SK-N-SH (cell line): ENCODE measurements at regions not wholly inside any gene's neighbourhood (a gene's known extent, or its start where the extent isn't known, plus 50 kb on each side); places are given as distances from the start of the nearest gene placed in this dataset.

Experiments
- CTCF ChIA-PET: fragments of 300-600, 350-600 bp; formaldehyde crosslinking; extraction: SDS; loops from one replicate; lab custom pipeline; 2021; lab: Yijun Ruan, JAX
- POLR2A ChIA-PET: fragments of 350-600 bp; sonication (Branson Sonifier 250); formaldehyde crosslinking; extraction: SDS; loops from one replicate; lab custom pipeline; 2020; ENCODE audit warnings: antibody characterized with exemption, inconsistent platforms; lab: Yijun Ruan, JAX
- DNase-seq: peaks from one replicate; pipeline ENCODE4 v3.0.0; 2012
- H2AFZ ChIP-seq: fragments of 200-600 bp; sonication (generic); 2 replicates; pipeline ENCODE4 v1.8.1; 2016; ENCODE audit warnings: antibody characterized with exemption, mild to moderate bottlenecking, low read depth
- H3F3A ChIP-seq: fragments of 200-600 bp; sonication (generic); replicated peaks from 2 replicates; pipeline ENCODE3; 2016; ENCODE audit warnings: antibody characterized with exemption, mild to moderate bottlenecking; ENCODE audit not compliant: insufficient read depth
- H3K27ac ChIP-seq, 2 experiments: fragments of 200-500 bp in 1 of 2; fragments of 200-600 bp in 1 of 2; sonication (Bioruptor generic) in 1 of 2; sonication (generic), shearing (Covaris generic) in 1 of 2; 2 replicates each; pipeline versions ENCODE4 v1.5.1 to v1.6.1; 2014 to 2016; ENCODE audit warnings: low read depth in 2 of 2, inconsistent platforms in 1 of 2, low read length in 1 of 2, mild to moderate bottlenecking in 1 of 2, mixed read lengths in 1 of 2
- H3K27me3 ChIP-seq: fragments of 200-600 bp; sonication (generic), shearing (Covaris generic); 2 replicates; pipeline ENCODE4 v1.6.1; 2016; ENCODE audit warnings: mixed run types; ENCODE audit not compliant: insufficient read depth
- H3K36me3 ChIP-seq, 2 experiments: fragments of 200-500 bp in 1 of 2; fragments of 200-600 bp in 1 of 2; sonication (Bioruptor generic) in 1 of 2; sonication (generic) in 1 of 2; replicated peaks in 1 of 2; 2 replicates each; pipeline versions ENCODE3 to v1.5.1; 2014 to 2016; ENCODE audit warnings: low read length in 1 of 2, mild to moderate bottlenecking in 1 of 2; ENCODE audit not compliant: insufficient read depth in 2 of 2, control insufficient read depth in 1 of 2
- H3K4me1 ChIP-seq, 2 experiments: fragments of 200-500 bp in 1 of 2; fragments of 200-600 bp in 1 of 2; sonication (Bioruptor generic) in 1 of 2; sonication (generic), shearing (Covaris generic) in 1 of 2; 2 replicates each; pipeline versions ENCODE4 v1.5.1 to v1.6.1; 2014 to 2016; ENCODE audit warnings: low read depth in 1 of 2, low read length in 1 of 2, mixed run types in 1 of 2; ENCODE audit not compliant: insufficient read depth in 2 of 2, control insufficient read depth in 1 of 2
- H3K4me2 ChIP-seq: fragments of 200-600 bp; sonication (generic), shearing (Covaris generic); 2 replicates; pipeline ENCODE4 v1.6.1; 2017; ENCODE audit warnings: mixed run types
- H3K4me3 ChIP-seq, 2 experiments: fragments of 200-500 bp in 1 of 2; fragments of 200-600 bp in 1 of 2; sonication (Bioruptor generic) in 1 of 2; sonication (generic), shearing (Covaris generic) in 1 of 2; 2 replicates each; pipeline versions ENCODE4 v1.5.1 to v1.8.1; 2014 to 2016; ENCODE audit warnings: low read depth in 2 of 2, inconsistent platforms in 1 of 2, low read length in 1 of 2, mild to moderate bottlenecking in 1 of 2, mixed read lengths in 1 of 2, moderate library complexity in 1 of 2
- H3K79me2 ChIP-seq: fragments of 200-600 bp; sonication (generic); 2 replicates; pipeline ENCODE4 v1.8.1; 2017; ENCODE audit warnings: mild to moderate bottlenecking; ENCODE audit not compliant: insufficient read depth
- H3K9ac ChIP-seq: fragments of 200-600 bp; sonication (generic); 2 replicates; pipeline ENCODE4 v1.6.1; 2017; ENCODE audit warnings: mixed run types
- H3K9me2 ChIP-seq: fragments of 200-600 bp; sonication (generic); 2 replicates; pipeline ENCODE4 v1.6.1; 2017; ENCODE audit warnings: mixed run types
- H3K9me3 ChIP-seq: fragments of 200-600 bp; sonication (generic); 2 replicates; pipeline ENCODE4 v1.6.1; 2017; ENCODE audit warnings: mixed run types, mild to moderate bottlenecking, moderate library complexity
- H4K20me1 ChIP-seq: fragments of 200-600 bp; sonication (generic); 2 replicates; pipeline ENCODE4 v1.6.1; 2017; ENCODE audit warnings: mild to moderate bottlenecking, mixed run types; ENCODE audit not compliant: insufficient read depth
- CHD2 ChIP-seq: fragments of 150-350 bp; IDR thresholded peaks from 2 replicates; pipeline ENCODE4 v1.6.1; 2018; ENCODE audit warnings: low read length; ENCODE audit not compliant: partially characterized antibody
- ELF1 ChIP-seq: IDR thresholded peaks from 2 replicates; pipeline ENCODE4 v1.4.0; 2012
- EZH2phosphoT487 ChIP-seq: fragments of 200-600 bp; sonication (generic); IDR thresholded peaks from 2 replicates; pipeline ENCODE4 v1.6.1; 2017; ENCODE audit warnings: low read depth, mixed run types, mild to moderate bottlenecking, antibody characterized with exemption, moderate library complexity, borderline replicate concordance
- FOSL2 ChIP-seq: IDR thresholded peaks from 2 replicates; pipeline ENCODE4 v1.4.0; 2012; ENCODE audit warnings: low read depth, mild to moderate bottlenecking, moderate library complexity, borderline replicate concordance
- FOXJ3 ChIP-seq: sonication (generic); formaldehyde crosslinking; IDR thresholded peaks from 2 replicates; pipeline ENCODE4 v1.5.1; 2020; ENCODE audit warnings: mild to moderate bottlenecking, missing genetic modification reagents
- FOXM1 ChIP-seq: IDR thresholded peaks from 2 replicates; pipeline ENCODE4 v1.4.0; 2012; ENCODE audit warnings: low read depth, mild to moderate bottlenecking
- MEF2A ChIP-seq: IDR thresholded peaks from 2 replicates; pipeline ENCODE4 v1.4.0; 2012; ENCODE audit warnings: low read depth, borderline replicate concordance
- MXI1 ChIP-seq: IDR thresholded peaks from 2 replicates; pipeline ENCODE4 v1.6.1; 2012; ENCODE audit warnings: mild to moderate bottlenecking, low read depth, low read length, improper control_type of control experiment
- YY1 ChIP-seq: IDR thresholded peaks from 2 replicates; pipeline ENCODE4 v1.4.0; 2012; ENCODE audit warnings: low read depth, mild to moderate bottlenecking
- WGBS: methylation state at CpG from one replicate; pipeline ENCODE4 v1.1.6; 2017; ENCODE audit warnings: low lambda C conversion rate; 5-methylcytosine and 5-hydroxymethylcytosine counted together
- TF ChIP-seq, protein P1 (sequence below): fragments of 200-600 bp; sonication (generic); IDR thresholded peaks from 2 replicates; pipeline ENCODE4 v1.6.1; 2017; ENCODE audit warnings: antibody characterized with exemption, mild to moderate bottlenecking, moderate library complexity
- TF ChIP-seq, protein P2 (sequence below): IDR thresholded peaks from 2 replicates; pipeline ENCODE4 v1.4.0; 2012; ENCODE audit warnings: low read depth, borderline replicate concordance
- TF ChIP-seq, protein P3 (sequence below): IDR thresholded peaks from 2 replicates; pipeline ENCODE4 v1.4.0; 2012; ENCODE audit warnings: low read depth, borderline replicate concordance
- TF ChIP-seq, protein P4 (sequence below): fragments of 150-350 bp; IDR thresholded peaks from 2 replicates; pipeline ENCODE4 v1.6.1; 2016; ENCODE audit warnings: mild to moderate bottlenecking, low read depth, low read length
- TF ChIP-seq, protein P5 (sequence below): IDR thresholded peaks from 2 replicates; pipeline ENCODE4; 2012

DNA sequence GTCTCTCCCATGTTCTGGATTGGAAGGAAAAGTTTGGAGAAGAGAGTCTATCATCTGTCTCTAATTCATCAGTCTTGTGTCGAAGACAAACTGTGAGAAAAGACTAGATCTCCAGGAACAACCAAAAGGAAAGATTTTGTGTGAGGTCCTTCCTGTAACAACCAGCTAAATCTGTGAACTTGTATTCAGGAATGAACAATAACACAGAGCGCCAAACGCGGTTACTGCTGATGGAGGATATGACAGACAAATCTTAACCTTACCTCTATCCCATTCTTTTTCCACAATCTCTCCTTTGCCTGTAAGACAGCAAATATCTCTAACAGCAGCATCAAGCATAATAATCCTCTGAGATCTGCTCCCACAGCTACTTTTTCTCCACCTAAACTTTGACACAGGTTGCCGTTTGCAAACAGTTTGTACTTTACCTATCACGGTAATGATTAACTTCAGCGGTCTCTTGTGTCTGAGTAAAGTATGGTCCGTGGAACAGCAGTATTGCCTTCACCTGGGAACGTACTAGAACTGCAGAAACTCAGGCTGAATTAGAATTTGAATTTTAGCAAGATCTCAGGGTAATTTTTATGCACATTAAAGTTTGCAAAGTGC lies 387.6 kb downstream of the ELAVL2 start:
- no peak overlapping the region for H3K9ac ChIP-seq
- ChIA-PET POLR2A (no interaction called here), CTCF (no interaction called here)
- no peaks in the 10 kb centered on the region for H3K9me2 ChIP-seq
- H3K36me3 ChIP-seq = no peaks in the 10 kb centered on the region
- no peak overlapping the region for H3K4me2 ChIP-seq
- no peaks in the 10 kb centered on the region for H3K4me1 ChIP-seq
- H3K9me3 ChIP-seq = no peaks in the 10 kb centered on the region
- no peaks in the 10 kb centered on the region for H3F3A ChIP-seq
- no peaks in the 10 kb centered on the region for H3K79me2 ChIP-seq
- no peak overlapping the region for H2AFZ ChIP-seq
- H4K20me1 ChIP-seq = no peaks in the 10 kb centered on the region
- no peak for DNase-seq
- no peaks in the 10 kb centered on the region for H3K27me3 ChIP-seq
- no peak overlapping the region for H3K4me3 ChIP-seq
- H3K27ac ChIP-seq = no peak overlapping the region
- WGBS = 19% methylated on average over 9 of the region's 9 CpGs
- TF ChIP-seq ELF1 (no peak), CHD2 (no peak), YY1 (no peak), EZH2phosphoT487 (no peak), FOXM1 (no peak), FOSL2 (no peak), MEF2A (no peak), MXI1 (no peak), FOXJ3 (CRISPR knock-in tag) (no peak)
- TF ChIP-seq, protein P1, sequence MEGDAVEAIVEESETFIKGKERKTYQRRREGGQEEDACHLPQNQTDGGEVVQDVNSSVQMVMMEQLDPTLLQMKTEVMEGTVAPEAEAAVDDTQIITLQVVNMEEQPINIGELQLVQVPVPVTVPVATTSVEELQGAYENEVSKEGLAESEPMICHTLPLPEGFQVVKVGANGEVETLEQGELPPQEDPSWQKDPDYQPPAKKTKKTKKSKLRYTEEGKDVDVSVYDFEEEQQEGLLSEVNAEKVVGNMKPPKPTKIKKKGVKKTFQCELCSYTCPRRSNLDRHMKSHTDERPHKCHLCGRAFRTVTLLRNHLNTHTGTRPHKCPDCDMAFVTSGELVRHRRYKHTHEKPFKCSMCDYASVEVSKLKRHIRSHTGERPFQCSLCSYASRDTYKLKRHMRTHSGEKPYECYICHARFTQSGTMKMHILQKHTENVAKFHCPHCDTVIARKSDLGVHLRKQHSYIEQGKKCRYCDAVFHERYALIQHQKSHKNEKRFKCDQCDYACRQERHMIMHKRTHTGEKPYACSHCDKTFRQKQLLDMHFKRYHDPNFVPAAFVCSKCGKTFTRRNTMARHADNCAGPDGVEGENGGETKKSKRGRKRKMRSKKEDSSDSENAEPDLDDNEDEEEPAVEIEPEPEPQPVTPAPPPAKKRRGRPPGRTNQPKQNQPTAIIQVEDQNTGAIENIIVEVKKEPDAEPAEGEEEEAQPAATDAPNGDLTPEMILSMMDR = no peak
- TF ChIP-seq, protein P2, sequence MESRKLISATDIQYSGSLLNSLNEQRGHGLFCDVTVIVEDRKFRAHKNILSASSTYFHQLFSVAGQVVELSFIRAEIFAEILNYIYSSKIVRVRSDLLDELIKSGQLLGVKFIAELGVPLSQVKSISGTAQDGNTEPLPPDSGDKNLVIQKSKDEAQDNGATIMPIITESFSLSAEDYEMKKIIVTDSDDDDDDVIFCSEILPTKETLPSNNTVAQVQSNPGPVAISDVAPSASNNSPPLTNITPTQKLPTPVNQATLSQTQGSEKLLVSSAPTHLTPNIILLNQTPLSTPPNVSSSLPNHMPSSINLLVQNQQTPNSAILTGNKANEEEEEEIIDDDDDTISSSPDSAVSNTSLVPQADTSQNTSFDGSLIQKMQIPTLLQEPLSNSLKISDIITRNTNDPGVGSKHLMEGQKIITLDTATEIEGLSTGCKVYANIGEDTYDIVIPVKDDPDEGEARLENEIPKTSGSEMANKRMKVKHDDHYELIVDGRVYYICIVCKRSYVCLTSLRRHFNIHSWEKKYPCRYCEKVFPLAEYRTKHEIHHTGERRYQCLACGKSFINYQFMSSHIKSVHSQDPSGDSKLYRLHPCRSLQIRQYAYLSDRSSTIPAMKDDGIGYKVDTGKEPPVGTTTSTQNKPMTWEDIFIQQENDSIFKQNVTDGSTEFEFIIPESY = no peak
- TF ChIP-seq, protein P3, sequence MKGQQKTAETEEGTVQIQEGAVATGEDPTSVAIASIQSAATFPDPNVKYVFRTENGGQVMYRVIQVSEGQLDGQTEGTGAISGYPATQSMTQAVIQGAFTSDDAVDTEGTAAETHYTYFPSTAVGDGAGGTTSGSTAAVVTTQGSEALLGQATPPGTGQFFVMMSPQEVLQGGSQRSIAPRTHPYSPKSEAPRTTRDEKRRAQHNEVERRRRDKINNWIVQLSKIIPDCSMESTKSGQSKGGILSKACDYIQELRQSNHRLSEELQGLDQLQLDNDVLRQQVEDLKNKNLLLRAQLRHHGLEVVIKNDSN = no peak
- TF ChIP-seq, protein P4, sequence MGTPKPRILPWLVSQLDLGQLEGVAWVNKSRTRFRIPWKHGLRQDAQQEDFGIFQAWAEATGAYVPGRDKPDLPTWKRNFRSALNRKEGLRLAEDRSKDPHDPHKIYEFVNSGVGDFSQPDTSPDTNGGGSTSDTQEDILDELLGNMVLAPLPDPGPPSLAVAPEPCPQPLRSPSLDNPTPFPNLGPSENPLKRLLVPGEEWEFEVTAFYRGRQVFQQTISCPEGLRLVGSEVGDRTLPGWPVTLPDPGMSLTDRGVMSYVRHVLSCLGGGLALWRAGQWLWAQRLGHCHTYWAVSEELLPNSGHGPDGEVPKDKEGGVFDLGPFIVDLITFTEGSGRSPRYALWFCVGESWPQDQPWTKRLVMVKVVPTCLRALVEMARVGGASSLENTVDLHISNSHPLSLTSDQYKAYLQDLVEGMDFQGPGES = no peak
- TF ChIP-seq, protein P5, sequence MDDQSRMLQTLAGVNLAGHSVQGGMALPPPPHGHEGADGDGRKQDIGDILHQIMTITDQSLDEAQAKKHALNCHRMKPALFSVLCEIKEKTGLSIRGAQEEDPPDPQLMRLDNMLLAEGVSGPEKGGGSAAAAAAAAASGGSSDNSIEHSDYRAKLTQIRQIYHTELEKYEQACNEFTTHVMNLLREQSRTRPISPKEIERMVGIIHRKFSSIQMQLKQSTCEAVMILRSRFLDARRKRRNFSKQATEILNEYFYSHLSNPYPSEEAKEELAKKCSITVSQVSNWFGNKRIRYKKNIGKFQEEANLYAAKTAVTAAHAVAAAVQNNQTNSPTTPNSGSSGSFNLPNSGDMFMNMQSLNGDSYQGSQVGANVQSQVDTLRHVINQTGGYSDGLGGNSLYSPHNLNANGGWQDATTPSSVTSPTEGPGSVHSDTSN = no peak
- TF ChIP-seq, all 33 proteins: peak for 0
